HEK293T (cell line): ENCODE measurements at regions not wholly inside any gene's neighbourhood (a gene's known extent, or its start where the extent isn't known, plus 50 kb on each side); places are given as distances from the start of the nearest gene placed in this dataset.

Experiments used
- BHLHE40 ChIP-seq: fragments of 450-650 bp; IDR thresholded peaks from 2 replicates; pipeline ENCODE4 v1.6.1; 2016; ENCODE audit warnings: mild to moderate bottlenecking, moderate library complexity, borderline replicate concordance
- ELF4 ChIP-seq: fragments of 450-650 bp; IDR thresholded peaks from 2 replicates; pipeline ENCODE4 v1.6.1; 2017; ENCODE audit warnings: antibody characterized with exemption
- FOXA1 ChIP-seq: fragments of 450-650 bp; IDR thresholded peaks from 2 replicates; pipeline ENCODE4 v1.6.1; 2016; ENCODE audit warnings: mild to moderate bottlenecking
- HDGF ChIP-seq: fragments of 450-650 bp; IDR thresholded peaks from 2 replicates; pipeline ENCODE4 v1.6.1; 2017; ENCODE audit warnings: antibody characterized with exemption, borderline replicate concordance
- L3MBTL2 ChIP-seq: fragments of 450-650 bp; conservative IDR thresholded peaks from 2 replicates; pipeline ENCODE4 v1.6.1; 2016; ENCODE audit warnings: mild to moderate bottlenecking
- LEF1 ChIP-seq: fragments of 450-650 bp; IDR thresholded peaks from 2 replicates; pipeline ENCODE4 v1.6.1; 2017; ENCODE audit warnings: mild to moderate bottlenecking, borderline replicate concordance
- NFRKB ChIP-seq: fragments of 450-650 bp; IDR thresholded peaks from 2 replicates; pipeline ENCODE4 v1.6.1; 2016; ENCODE audit warnings: mild to moderate bottlenecking, moderate library complexity
- PKNOX1 ChIP-seq: fragments of 450-650 bp; IDR thresholded peaks from 2 replicates; pipeline ENCODE4 v1.6.1; 2016
- SP1 ChIP-seq: fragments of 450-650 bp; IDR thresholded peaks from 2 replicates; pipeline ENCODE4 v1.6.1; 2017
- SUZ12 ChIP-seq: fragments of 450-650 bp; IDR thresholded peaks from 2 replicates; pipeline ENCODE4 v1.6.1; 2016; ENCODE audit warnings: mild to moderate bottlenecking
- TARDBP ChIP-seq: fragments of 450-650 bp; IDR thresholded peaks from 2 replicates; pipeline ENCODE4 v1.6.1; 2016
- ZNF384 ChIP-seq: fragments of 450-650 bp; IDR thresholded peaks from 2 replicates; pipeline ENCODE4 v1.6.1; 2016

DNA sequence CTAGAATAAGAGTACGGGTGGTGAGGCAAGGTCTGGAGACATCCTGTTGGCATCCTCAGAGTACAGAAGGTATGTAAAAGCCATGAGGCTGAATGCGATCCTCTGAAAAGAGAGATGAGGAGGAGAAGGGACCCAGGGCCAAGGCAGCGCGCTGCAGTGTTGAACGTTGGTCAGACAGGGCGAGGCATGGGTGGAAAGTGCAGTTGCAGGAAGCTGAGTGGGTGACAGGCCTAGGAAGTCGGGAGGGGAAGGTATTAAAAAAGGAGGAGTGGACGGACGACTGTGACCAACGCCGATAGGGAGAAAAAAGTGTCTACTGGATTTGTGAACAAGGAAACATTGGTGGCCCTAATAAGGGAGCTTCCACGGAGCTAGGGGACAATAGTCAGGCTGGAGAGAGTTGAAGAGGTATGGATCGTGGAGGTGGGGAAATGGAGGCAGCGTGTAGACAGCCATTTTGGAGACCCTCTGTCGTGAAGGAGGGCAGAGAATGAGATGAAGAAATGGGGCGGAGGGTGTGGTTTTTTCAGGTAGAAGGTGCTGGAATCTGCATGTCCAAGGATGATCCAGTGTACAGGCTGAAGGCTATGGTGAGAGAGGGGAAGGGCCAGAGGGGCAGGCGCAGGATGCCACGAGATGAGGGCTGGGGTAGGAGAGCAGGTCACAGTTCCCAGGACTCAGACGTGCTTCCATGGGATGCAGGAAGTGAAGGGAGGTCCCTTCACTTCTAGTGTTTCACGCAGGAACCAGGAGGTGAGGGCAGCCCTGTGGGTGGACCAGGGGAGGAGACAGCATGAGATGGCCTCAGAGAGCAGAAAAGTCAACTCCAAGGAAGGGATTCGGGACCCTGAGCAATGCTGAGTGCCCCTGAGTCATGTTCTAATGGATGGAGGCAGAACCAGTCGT lies 115.9 kb downstream of the ASB7 start:
- TF ChIP-seq FOXA1 (no peak), L3MBTL2 (no peak), LEF1 (no peak), PKNOX1 (no peak), BHLHE40 (no peak), ELF4 (no peak), HDGF (no peak), ZNF384 (no peak), SP1 (no peak), SUZ12 (no peak), TARDBP (no peak), NFRKB (no peak)
